ENCODE measurements at regions not wholly inside any gene's neighbourhood (a gene's known extent, or its start where the extent isn't known, plus 50 kb on each side); places are given as distances from the start of the nearest gene placed in this dataset.

DNA sequence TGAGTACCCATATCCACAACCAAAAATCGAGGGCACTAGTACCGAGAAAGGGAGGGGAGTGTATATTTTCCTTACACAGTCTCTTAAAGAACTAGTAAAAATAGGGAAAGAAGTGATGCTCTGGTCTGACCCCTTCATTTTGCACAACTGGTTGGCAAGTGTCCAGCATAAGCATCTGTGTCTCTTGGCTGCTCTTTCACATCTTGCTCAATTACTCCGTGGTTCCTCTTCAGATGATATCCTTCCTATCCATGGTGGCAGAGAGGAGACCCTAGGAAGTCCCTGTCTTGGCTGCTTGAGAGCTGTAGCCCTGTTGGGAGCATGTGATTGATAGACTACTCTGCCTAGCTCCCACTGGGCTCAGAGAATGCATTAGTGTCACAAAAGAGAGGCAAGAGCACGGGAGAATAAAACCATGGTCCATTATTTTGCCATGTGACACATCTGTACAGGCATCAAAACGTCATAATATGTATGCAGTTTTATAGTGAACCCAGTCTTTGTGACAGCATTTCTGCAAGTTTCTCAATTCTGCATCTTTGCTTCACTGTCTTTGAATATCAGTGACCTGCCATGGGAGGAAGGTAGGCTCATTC, 111.8 kb upstream of the ANKRD1 start:
- Mint-ChIP-seq H3K27me3 (peaks cover 3% of the 10 kb centered on the region), H3K9me3 (peaks cover 6% of the 10 kb centered on the region), H3K36me3 (ENCODE audit: low read depth) (peaks cover 4% of the 10 kb centered on the region), H3K4me3 (no peak overlapping the region), H3K27ac (peak overlapping the region; percentile 31), H3K4me1 (peaks cover 28% of the 10 kb centered on the region)
- DNase-seq = no peak
- ChIA-PET POLR2A (no interaction called here), CTCF (interaction anchor here (0.5 to 1.8 kb wide), 4 partner anchors 11 to 80 kb away, joined by 3 to 6 read pairs (median 4); no protein-coding TSS in a partner anchor)

DNA sequence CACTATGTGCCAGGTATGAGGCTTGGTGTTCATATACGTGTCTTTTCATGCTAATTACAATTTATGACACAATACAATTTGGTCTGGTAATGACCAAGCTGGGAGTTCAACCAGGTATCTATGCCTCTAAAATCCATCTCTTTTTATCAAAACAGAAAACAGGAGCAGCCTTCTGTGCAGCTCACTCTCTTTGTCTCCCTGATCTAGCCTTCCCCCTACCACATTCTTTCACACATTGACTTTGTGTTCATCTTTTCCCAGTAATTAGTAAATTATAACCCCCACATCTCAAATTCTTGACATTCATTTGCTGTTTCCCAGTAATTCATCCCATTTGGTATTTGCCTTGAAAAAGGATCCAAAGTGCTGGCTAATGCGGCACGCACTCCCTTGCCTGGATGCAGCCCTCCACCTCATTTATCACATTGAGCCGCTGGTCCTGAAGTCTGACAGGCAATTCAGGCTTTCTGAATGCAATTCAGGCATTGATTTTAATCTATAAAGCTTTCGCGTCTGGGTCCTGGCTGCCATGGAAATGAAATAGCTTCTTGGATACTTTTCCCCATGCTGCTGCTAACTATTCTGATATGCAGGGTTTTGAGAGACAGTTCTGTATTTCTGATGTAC, 112.5 kb upstream of the ANKRD1 start:
- ChIA-PET CTCF (interaction anchor here (0.5 to 1.4 kb wide), 6 partner anchors 10 to 195 kb away, joined by 3 to 4 read pairs (median 3); no protein-coding TSS in a partner anchor), POLR2A (no interaction called here)
- DNase-seq = no peak
- H3K4me3 Mint-ChIP-seq = no peak overlapping the region
- peak overlapping the region; percentile 95 for H3K27ac Mint-ChIP-seq
- H3K36me3 Mint-ChIP-seq (ENCODE audit: low read depth) = peaks cover 4% of the 10 kb centered on the region
- H3K27me3 Mint-ChIP-seq = peaks cover 3% of the 10 kb centered on the region
- peaks cover 28% of the 10 kb centered on the region for H3K4me1 Mint-ChIP-seq
- peaks cover 6% of the 10 kb centered on the region for H3K9me3 Mint-ChIP-seq

DNA sequence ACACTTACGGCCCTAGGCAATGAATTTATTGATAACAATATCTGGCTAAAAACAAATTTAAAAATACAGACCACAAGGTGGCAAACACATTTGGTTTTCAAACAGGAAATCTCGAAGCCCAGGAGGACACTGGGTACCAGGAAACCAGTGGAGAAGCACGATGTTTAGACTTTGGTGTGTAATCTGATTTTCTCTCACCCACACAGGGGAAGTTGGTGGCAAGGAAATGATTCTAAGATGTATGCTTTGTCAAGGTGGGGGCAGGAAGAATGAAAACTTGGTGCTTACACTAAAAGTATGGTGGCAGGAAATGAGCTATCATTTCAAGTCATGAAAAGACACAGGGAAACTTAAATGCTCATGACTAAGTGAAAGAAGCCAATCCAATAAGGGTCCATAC, 113.2 kb upstream of the ANKRD1 start:
- H3K36me3 Mint-ChIP-seq (ENCODE audit: low read depth) = peaks cover 4% of the 10 kb centered on the region
- H3K27me3 Mint-ChIP-seq = peaks cover 1% of the 10 kb centered on the region
- peak overlapping the region; percentile 5 for H3K4me3 Mint-ChIP-seq
- H3K27ac Mint-ChIP-seq = peak overlapping the region; percentile 95
- H3K4me1 Mint-ChIP-seq = peaks cover 28% of the 10 kb centered on the region
- peak; percentile 60 for DNase-seq
- CTCF ChIA-PET = interaction anchor here (0.8 to 1.4 kb wide), 6 partner anchors 10 to 215 kb away, joined by 3 to 5 read pairs (median 3); no protein-coding TSS in a partner anchor
- H3K9me3 Mint-ChIP-seq = peaks cover 6% of the 10 kb centered on the region
- POLR2A ChIA-PET = no interaction called here

DNA sequence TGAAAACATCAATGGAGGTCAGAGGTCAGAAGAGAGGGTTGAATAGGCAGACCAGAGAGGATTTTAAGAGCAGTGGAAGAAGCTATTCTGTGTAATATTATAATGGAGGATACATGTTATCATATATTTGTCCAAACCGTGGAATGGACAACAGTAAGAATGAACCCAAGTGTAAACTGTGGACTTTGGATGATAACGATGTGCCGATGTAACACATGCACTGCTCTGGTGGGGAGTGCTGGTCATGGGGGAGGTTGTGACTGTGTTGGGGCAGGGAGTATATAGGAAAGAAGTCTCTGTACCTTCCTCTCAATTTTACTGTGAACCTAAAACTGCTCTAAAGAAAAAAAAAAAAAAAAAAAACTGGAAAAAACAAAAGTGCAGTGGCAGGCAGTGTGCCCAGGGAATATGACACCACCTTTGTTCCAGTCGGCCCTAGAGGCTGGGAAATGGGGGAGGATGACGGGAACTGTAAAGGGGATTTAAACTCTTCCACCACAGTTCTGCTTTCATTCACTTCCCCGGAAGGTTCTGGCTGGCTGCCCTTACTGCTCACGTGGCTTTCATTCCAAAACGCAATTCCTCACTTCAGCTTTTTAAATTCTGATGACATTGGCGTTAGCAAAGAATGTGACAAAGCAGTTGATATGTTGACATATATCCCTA, 113.7 kb upstream of the ANKRD1 start:
- Mint-ChIP-seq H3K27me3 (no peaks in the 10 kb centered on the region), H3K4me1 (peaks cover 28% of the 10 kb centered on the region), H3K27ac (peak overlapping the region; percentile 95), H3K36me3 (ENCODE audit: low read depth) (peaks cover 4% of the 10 kb centered on the region), H3K9me3 (peaks cover 6% of the 10 kb centered on the region), H3K4me3 (peak overlapping the region; percentile 5)
- ChIA-PET POLR2A (no interaction called here), CTCF (interaction anchor here (0.8 to 1.2 kb wide), 4 partner anchors 48 to 215 kb away, joined by 3 to 5 read pairs (median 3); no protein-coding TSS in a partner anchor)
- DNase-seq = no peak

DNA sequence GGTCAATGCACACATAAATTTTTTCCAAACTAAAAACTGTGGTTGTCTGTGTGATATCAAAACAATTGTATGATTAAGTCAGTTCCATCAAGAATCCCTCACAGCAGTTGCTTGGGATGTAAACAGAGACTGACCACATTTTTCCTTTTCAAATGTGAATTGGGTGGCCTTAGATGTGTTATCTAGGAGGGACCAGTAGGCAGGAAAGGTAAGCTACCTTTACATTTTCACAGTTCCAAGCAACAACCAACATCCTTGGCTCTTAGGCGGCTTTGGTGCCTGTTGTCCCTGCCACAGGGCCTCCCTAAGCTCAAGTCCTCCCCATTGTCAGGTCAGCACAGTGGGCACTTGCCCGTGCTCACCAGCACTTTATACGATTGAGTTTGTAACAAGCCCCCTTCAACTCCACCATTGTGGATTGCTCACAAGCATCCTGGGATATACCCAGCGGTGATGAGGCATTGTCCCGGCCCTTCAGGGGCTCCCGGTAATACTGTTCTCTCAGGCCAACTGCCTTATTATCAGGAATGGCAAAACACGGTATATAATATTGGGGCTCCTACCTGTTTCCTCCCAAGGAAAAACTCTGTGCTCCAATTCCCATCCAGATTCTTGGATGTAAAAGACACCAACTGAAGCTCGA, 114.9 kb upstream of the ANKRD1 start:
- ChIA-PET POLR2A (no interaction called here), CTCF (interaction anchor here (1.5 kb wide), 1 partner anchor 38 kb away, joined by 4 read pairs; no protein-coding TSS in a partner anchor)
- DNase-seq = no peak
- Mint-ChIP-seq H3K4me1 (peaks cover 28% of the 10 kb centered on the region), H3K27me3 (peaks cover 6% of the 10 kb centered on the region), H3K9me3 (peaks cover 6% of the 10 kb centered on the region), H3K27ac (no peak overlapping the region), H3K4me3 (no peak overlapping the region), H3K36me3 (ENCODE audit: low read depth) (peaks cover 4% of the 10 kb centered on the region)

DNA sequence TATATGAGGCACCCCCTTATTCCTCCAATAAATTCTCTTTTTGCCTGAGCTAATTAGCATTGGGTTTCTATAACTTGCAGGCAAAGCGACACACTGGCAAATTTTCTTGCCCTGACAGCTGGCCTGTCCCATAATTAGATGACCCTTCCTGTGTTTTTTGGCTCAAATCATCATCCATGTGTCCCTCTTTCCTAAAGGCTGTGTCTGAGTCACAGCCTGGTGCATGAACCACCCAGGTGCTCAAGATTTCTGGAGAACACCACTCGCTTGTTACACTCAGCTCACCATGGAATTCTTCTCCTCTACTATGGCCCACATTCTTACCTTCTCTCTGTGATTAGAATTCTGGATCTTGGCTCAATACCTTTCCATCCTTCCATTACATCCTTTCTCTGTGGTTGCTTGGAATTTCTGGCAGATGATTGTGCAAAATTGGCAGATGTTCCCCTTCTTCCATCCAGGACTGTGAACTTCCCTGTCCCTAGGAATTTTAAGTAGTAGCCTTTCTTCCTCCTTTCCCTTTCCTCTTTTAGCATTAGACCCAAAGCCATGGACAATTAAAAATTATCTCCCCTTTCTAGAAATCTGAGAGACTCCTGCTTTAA, 116.0 kb upstream of the ANKRD1 start:
- Mint-ChIP-seq H3K27me3 (peaks cover 12% of the 10 kb centered on the region), H3K27ac (no peak overlapping the region), H3K4me1 (peaks cover 25% of the 10 kb centered on the region), H3K36me3 (ENCODE audit: low read depth) (peaks cover 4% of the 10 kb centered on the region), H3K4me3 (no peak overlapping the region), H3K9me3 (peaks cover 6% of the 10 kb centered on the region)
- DNase-seq = no peak
- CTCF ChIA-PET = interaction anchor here (1.5 kb wide), 1 partner anchor 37 kb away, joined by 4 read pairs; no protein-coding TSS in a partner anchor
- POLR2A ChIA-PET = no interaction called here

DNA sequence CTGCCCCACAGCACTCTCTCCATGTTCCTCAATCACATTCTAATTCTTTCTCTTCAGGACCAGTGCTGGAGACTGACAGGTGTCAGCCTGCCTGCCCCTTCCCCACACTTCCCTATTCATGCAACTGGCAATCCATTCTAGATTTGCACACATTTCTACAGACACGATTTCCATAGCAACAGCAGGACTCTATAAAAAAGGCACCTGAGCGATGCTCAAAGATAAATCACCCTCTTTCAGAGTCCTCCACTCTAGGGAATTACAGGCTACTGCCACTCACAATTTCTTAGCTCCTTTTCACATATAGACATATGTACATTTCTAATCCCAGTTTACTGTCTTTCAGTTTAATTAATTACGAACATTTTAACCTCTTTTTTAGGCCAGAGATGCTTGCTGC, 118.1 kb upstream of the ANKRD1 start:
- no peak overlapping the region for H3K27ac Mint-ChIP-seq
- peaks cover 6% of the 10 kb centered on the region for H3K9me3 Mint-ChIP-seq
- peaks cover 17% of the 10 kb centered on the region for H3K27me3 Mint-ChIP-seq
- no peak overlapping the region for H3K4me3 Mint-ChIP-seq
- POLR2A ChIA-PET = no interaction called here
- peaks cover 11% of the 10 kb centered on the region for H3K4me1 Mint-ChIP-seq
- no peak for DNase-seq
- H3K36me3 Mint-ChIP-seq (ENCODE audit: low read depth) = peaks cover 4% of the 10 kb centered on the region
- CTCF ChIA-PET = interaction anchor here (1.0 to 1.2 kb wide), 2 partner anchors 9 to 32 kb away, joined by 3 read pairs; no protein-coding TSS in a partner anchor

DNA sequence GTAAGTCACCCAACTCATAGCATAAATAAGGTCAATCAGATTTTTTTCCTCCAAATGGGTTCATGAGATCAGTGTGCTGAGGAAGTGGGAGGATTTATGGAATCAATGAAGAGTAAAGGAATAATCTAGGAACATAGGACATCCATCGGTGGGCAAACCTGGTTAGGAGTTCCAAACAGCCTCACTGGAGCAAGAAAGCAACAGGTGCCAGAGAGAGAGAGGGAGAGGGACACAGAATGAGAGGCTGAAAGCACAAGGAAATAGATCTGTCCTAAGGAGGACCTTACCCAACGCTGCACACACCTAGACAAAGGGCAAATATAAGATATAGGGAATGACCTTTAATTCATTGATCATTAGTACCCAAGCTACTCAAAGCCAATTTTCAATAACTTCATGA, 119.5 kb upstream of the ANKRD1 start:
- CTCF ChIA-PET = no interaction called here
- peaks cover 17% of the 10 kb centered on the region for H3K27me3 Mint-ChIP-seq
- H3K9me3 Mint-ChIP-seq = no peaks in the 10 kb centered on the region
- no peaks in the 10 kb centered on the region for H3K36me3 Mint-ChIP-seq (ENCODE audit: low read depth)
- no peak overlapping the region for H3K27ac Mint-ChIP-seq
- no peaks in the 10 kb centered on the region for H3K4me1 Mint-ChIP-seq
- POLR2A ChIA-PET = no interaction called here
- H3K4me3 Mint-ChIP-seq = no peak overlapping the region
- no peak for DNase-seq

DNA sequence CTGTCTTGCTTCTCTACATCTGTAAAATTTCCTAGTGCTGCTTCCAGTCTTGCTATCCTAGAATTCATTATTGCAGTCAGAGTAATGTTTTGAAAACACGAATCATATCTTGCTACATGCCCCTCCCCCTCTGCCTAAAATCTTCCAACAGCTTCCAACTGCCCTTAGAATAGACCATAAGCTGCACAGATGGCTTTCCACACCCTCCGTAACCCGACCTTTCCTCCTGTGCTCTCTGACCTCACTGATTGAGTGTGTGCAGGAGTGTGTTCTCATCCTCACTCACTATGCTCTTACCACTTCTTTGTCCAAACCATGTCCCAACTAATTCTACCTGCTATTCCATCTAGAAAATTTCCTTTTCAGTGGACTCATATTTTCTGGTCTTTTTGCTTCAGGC, 121.2 kb upstream of the ANKRD1 start:
- Mint-ChIP-seq H3K4me3 (no peak overlapping the region), H3K27me3 (peaks cover 20% of the 10 kb centered on the region), H3K36me3 (ENCODE audit: low read depth) (no peaks in the 10 kb centered on the region), H3K27ac (no peak overlapping the region), H3K4me1 (no peaks in the 10 kb centered on the region), H3K9me3 (no peaks in the 10 kb centered on the region)
- no peak for DNase-seq
- CTCF ChIA-PET = no interaction called here
- POLR2A ChIA-PET = no interaction called here

DNA sequence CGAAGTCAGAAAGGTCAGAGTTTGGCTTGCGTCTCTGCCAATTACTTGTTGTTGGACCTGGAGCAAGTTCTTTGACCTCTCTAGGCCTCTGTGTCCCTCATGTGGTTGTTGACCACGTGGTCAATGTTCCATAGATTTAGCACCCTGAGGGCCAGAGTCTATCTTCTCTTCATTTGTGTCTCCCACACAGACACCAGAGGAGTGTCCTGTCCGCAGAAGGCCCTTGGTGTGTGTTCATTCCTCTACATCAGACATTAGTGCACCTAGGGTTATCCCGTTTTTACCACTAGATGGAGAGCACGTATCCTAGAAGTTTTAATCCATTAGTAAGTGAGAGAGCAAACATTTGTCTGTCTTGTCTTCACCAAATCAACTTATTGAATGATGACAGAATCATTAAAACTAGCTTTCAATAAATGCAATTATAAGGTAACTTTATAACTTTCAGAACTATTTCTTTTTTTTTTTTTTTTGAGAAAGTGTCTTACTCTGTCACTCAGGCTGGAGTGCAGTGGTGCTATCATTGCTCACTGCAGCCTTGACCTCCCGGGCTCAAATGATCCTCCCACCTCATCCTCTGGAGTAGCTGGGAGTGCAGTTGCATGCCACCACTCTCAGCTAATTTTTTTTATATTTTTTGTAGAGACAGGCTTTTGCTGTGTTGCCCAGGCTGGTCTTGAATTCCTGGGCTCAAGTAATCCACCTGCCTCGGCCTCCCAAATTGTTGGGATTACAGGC, 122.5 kb upstream of the ANKRD1 start:
- CTCF ChIA-PET = interaction anchor here (1.2 kb wide), 1 partner anchor 10 kb away, joined by 4 read pairs; no protein-coding TSS in a partner anchor
- POLR2A ChIA-PET = no interaction called here
- H3K27ac Mint-ChIP-seq = no peak overlapping the region
- no peaks in the 10 kb centered on the region for H3K9me3 Mint-ChIP-seq
- no peak for DNase-seq
- no peak overlapping the region for H3K4me3 Mint-ChIP-seq
- peaks cover 20% of the 10 kb centered on the region for H3K27me3 Mint-ChIP-seq
- no peaks in the 10 kb centered on the region for H3K36me3 Mint-ChIP-seq (ENCODE audit: low read depth)
- peaks cover under 1% of the 10 kb centered on the region for H3K4me1 Mint-ChIP-seq

DNA sequence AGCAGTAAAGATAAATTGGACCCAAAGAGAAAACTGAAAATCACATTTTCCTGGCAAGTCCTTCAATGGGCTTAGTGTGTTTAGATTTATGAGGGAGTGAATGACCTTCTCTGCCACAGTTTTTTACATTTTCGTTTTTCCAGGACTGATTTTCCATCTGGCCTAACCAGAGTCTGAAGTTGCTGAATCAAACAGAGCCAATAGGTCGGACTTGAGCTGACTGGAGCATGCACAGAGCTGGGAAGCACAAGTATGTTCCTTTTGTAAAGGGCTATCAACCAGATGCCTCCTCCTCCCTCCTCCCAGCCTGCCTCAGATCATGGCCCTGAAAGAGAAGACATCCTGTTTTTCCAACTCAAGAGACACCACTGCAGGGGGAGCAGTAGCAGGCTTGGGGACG, 126.0 kb upstream of the ANKRD1 start:
- H3K27me3 Mint-ChIP-seq = peaks cover 9% of the 10 kb centered on the region
- ChIA-PET CTCF (no interaction called here), POLR2A (no interaction called here)
- peaks cover 3% of the 10 kb centered on the region for H3K4me1 Mint-ChIP-seq
- no peak overlapping the region for H3K27ac Mint-ChIP-seq
- no peaks in the 10 kb centered on the region for H3K9me3 Mint-ChIP-seq
- H3K4me3 Mint-ChIP-seq = no peak overlapping the region
- no peak for DNase-seq
- no peaks in the 10 kb centered on the region for H3K36me3 Mint-ChIP-seq (ENCODE audit: low read depth)

DNA sequence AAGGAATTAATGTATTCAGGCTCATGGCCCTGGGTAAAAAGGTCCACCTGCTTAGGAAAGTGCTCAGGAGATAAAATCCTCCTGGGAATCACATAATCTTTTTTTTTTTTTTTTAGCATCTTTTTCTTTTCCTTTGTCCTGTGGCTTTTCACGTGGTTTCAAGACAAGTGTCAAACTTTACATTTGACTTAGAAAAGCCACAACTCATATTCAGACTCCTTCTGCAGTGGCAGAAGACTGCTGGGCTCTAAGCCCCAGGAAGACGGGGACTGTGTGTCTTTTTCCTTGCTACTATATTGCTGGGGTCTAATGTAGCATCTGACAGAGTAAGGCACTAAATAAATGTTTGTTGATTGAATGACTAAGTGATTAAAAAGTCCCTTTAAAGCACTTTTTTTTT, 127.5 kb upstream of the ANKRD1 start:
- Mint-ChIP-seq H3K27ac (no peak overlapping the region), H3K4me1 (peaks cover 3% of the 10 kb centered on the region), H3K27me3 (peaks cover 6% of the 10 kb centered on the region), H3K9me3 (no peaks in the 10 kb centered on the region), H3K4me3 (no peak overlapping the region), H3K36me3 (ENCODE audit: low read depth) (no peaks in the 10 kb centered on the region)
- ChIA-PET CTCF (interaction anchor here (1.8 kb wide), 1 partner anchor 137 kb away, joined by 4 read pairs; no protein-coding TSS in a partner anchor), POLR2A (no interaction called here)
- no peak for DNase-seq

Data from activated CD4-positive, alpha-beta T cell treated with anti-CD3 and anti-CD28 coated beads, Interleukin-2, amount 10 ng/mL, durations not matched to agents 7 days and 5 days (primary cell).